Stimulated activated naive CD8-positive, alpha-beta T cell treated with anti-CD3 and anti-CD28 coated beads, Interleukin-15, Interleukin-2, amounts not matched to agents 100 U/mL and 50 U/mL, for 24 hours (primary cell): ENCODE measurements at regions not wholly inside any gene's neighbourhood (a gene's known extent, or its start where the extent isn't known, plus 50 kb on each side); places are given as distances from the start of the nearest gene placed in this dataset.
"Not testable (repeated sequence)": the region's sequence is repeated elsewhere in the genome, so short reads cannot be mapped to it uniquely, and the experiment has no call there.

Experiments used
- ATAC-seq: fragments of 150-1000 bp; cut with Tn5 transposase; one replicate; pipeline ENCODE4 v1.10.0; 2021
- DNase-seq: peaks from one replicate; pipeline ENCODE4 v3.0.0; 2021

DNA sequence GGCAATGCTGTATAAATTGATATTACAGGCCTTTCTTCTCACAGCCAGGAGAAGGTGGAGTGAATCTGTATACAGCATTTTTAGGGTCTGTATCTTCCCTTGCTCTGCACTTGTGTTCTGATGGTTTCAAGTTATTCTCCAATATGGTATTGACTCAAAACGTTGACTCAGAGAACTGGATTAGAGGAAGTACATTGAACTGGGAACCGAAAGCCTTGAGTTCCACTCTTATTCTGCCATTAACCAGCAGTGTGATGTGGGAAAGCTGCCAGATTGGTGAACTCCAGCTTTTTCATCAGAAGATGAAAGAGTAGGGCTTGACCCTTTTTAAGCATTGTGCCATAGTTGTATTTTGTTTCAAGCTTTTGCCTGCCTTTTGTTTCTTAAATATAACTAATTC is 167.7 kb downstream of the SPRY2 start:
- ATAC-seq (no peak), DNase-seq (no peak)

DNA sequence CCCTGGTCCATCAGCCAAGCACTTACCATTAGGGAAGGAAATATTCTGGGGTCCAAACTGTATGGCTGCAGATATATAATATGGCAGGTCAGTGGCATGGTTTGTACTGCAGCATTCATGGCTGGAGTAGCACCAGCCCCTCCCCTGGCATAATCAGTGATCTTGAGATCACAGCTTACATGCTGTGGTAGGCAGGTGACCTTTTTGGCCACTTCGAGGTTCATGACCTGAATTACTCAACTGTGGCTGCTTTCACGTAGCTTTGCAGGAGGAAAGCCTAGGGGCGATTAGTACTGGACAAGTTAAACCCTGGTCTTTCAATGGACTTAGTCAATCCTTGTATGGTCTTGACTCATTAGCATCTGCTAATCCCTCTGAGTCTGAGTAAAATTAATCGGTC is 169.8 kb downstream of the SPRY2 start:
- DNase-seq (no peak), ATAC-seq (no peak)

DNA sequence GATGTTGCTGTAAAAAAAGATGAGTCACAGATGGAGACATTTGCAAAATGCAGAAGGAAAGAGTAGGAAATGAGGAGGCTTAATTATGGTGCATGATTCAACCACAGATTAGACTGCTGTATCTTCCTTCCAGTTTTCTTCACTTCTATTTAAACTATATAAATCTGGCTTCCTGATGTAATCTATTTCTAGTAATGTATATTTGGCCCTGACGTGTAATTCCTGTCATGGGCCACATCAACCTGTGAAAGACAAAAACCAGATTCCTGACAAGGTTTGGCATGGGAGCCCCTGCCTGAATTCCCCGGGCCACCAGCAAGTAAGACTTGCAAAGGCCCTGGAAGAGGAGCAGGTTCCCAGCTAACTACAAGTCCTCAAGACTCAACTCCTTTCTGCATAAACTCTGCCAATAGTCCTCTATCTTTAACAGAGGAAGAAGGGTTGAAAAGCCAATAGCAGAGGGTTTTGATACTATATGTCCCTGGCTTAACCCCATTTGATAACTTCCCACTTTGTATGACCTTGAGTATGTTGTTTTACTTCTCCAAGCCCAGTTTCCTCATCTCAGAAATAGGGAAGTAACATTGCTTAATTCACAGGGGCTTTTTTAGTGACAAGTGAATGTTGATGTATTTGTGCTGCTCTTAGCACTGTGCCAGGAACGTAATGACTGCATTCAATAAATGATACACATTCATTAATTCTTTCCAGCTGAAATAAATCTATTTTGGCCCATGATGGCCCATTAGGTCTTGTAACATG is 172.7 kb downstream of the SPRY2 start:
- DNase-seq (no peak), ATAC-seq (no peak)

DNA sequence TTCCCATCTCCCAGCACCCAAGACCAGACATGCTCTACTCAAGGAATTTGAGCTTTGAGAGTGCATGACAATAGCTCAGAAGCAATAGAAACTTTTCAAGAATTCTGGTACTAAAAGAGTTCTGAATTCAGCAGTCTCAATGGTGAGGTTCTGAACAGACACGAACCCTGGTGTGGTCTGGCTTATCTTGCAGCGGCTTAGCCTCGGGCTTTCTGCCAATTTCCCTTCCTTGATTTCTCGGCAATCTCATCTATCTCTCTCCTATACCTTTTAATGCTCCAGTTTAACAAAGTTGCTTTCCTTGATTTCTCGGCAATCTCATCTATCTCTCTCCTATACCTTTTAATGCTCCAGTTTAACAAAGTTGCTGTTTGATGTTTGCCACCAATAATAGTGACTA is 174.6 kb downstream of the SPRY2 start:
- no peak for DNase-seq
- ATAC-seq: no peak

DNA sequence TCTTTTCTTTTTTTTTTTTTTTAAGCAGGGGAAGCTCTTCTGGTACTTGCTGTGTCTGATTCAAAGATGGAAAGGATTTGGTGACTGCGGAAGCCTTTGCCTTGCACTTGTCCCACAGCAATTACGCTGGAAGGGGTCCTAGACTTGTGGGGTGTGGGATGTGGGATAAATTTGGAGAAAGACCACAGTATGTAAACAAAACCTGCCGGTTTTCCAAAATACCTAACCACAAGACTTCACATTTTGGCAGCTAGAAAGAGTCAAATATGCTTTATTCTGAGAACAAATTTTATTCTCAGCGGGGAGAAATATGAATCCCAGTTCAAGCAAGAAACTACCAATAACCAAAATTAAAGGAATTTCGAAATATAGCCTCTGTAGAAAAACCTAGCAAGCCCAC is 176.5 kb downstream of the SPRY2 start:
- no peak for ATAC-seq
- DNase-seq: no peak

DNA sequence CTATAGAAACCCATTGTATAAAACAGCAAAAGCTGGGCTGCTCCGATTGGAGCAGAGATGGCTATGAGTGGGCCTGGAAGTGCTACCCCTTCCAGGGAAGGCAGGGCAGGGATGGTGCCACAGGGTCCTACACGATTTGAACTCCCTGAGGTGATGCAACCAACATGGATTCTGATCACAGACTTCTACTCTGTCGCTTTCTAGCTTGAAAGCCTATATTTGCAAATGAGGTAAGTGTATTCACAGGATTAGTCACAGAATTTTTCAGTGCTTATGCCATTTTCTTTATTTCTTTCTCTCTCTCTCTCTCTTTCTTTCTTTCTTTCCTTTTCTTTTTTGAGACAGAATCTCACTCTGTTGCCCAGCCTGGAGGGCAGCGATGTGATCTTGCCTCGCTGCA is 179.0 kb downstream of the SPRY2 start:
- no peak for DNase-seq
- ATAC-seq: no peak

DNA sequence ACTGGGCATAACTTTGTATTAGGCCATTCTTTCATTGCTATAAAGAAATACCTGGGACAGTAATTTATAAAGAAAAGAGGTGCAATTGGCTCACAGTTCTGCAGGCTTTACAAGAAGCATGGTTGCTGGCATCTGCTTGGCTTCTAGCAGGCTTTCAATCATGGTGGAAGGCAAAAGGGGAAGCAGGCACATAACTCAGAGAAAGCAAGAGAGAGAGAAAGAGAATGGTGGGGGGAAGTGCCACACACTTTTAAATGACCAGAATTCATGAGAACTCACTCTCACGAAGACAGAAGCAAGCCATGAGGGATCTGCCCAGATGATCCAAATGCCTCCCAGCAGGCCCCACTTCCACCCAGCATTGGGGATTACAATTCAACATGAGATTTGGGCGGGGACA is 179.7 kb downstream of the SPRY2 start:
- DNase-seq (no peak), ATAC-seq (no peak)

DNA sequence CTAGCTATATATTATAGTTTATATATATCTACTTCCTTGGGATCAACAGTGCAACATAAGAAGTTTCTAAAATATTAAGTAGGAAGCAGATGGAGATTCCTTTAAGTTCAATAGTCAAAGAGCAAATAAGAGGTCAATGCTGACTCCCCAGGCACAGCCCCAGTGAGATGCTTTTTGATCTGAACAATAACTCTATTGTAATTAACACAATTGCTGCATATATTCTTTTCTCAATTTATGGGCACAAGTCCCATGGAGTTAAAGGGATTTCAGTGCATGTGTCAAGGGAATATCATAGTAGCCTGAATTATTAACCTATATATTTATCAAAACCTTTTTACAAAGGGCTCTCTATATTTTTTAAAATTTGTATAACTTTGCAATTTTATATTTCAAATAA is 180.8 kb downstream of the SPRY2 start:
- DNase-seq (no peak), ATAC-seq (no peak)

DNA sequence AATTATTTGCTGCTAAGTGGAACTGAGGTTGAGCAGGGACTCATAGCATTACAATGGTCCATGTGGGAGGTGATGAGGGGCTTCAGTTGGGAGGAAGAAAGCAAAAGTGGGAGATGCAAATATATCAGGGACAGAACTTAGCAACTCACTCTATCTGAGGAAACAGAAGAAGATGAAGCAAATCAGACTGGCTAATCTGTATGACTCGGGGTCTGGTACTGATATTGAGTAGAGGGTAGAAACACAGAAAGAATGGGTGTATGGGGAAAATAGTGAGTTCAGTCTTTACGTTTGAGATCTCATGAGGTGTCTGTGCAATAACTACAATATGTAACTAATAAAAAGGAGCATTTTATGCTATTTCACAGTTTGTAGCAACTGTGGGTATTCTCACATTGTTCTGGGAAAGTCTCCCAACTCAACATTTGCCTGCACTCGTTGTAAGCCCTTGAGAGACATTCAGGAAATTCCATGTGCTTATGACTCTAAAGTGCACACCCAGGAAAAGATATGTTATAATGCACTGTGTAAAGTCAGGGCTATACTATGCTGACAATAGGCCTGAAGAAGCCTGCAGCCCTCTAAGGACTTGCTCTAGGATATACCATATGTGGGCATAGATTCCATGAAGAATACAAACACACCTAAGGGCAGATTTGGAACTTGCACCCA is 183.5 kb downstream of the SPRY2 start:
- ATAC-seq (no peak), DNase-seq (no peak)

DNA sequence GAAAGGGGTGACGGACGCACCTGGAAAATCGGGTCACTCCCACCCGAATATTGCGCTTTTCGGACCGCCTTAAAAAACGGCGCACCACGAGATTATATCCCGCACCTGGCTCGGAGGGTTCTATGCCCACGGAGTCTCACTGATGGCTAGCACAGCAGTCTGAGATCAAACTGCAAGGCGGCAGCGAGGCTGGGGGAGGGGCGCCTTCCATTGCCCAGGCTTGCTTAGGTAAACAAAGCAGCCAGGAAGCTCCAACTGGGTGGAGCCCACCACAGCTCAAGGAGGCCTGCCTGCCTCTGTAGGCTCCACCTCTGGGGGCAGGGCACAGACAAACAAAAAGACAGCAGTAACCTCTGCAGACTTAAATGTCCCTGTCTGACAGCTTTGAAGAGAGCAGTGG is 188.8 kb downstream of the SPRY2 start:
- not testable (repeated sequence) for DNase-seq, ATAC-seq

DNA sequence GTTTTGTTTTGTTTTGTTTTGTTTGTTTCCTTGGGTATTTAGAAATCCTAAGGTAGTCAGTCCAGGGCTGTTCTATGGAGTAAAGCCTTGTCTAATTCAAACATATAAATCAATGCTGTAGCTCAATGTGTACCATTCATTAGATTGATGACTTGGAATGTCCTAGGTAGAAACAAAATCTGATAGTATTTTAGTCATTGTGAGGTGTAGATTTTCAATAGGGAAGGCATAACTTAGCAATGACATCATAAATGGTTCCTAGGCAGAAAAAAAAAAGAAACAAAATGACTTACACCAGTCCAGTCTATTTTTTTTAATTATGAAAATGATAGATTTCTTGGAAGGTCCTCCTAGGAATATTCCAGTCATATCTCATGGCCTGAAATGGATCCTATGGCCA is 189.9 kb downstream of the SPRY2 start:
- ATAC-seq: no peak
- DNase-seq: no peak

DNA sequence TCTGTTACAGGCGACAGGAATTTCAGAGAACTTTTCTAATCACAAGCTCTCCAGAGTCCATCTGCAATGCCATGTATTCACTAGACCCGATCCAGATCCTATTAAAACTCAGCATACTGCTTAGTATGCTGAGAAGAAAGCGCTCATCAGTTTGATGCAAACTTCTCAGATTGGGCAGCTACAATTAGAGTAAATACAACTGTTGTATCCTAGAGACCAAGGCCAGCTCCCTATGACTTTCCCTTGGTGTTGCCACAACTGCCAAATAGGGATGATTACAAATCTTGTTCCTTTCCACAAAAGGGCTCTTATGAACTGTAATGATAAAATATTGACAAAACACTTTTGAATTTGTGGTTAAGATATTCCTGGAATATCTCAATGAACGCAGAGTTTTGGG is 191.2 kb downstream of the SPRY2 start:
- ATAC-seq: no peak

DNA sequence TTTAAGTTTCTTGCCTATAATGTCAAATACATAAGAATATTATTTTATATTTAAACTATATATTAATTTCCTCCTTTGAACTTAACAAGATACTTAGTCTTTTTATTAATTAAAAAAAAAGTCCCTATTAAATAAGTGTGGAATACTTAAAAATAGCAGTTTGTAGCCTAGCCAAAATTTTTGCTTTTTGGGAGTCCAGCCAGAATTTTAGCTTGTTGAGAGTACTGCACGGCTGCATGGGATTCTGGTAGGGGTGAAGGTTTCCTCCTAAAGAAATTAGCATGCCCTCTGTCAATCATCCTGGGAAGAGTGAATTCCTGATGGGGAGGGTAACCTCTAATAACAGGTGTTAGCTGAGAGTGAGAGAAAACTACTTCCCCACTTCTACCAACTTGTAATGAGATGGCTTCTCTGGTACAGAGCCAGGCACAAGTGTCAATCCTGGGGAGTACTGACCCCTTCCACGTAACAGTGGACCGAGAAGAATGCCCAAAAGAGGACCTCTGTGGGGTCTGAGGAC is 195.7 kb downstream of the SPRY2 start:
- ATAC-seq (no peak), DNase-seq (no peak)

More for the DNA sequence above, 191.2 kb downstream of the SPRY2 start:
- DNase-seq: no peak

DNA sequence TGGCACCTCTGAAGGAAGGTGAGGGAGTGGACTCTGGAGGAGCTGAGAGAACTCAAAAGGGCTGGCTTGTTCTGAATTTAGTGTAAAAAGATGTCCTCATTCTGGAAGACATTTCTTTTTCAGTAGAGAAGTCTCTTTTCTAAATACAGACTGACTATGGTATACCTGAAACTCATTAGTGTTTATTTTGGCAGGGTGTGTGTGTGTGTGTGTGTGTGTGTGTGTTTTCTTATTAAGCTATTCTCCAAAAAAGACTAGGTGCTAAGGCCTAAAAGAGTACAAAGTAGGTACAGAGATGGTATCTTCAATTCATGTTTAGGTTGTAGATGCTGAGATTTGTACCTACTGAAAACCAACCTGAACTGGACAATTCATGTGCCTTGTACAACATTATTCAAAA is 196.4 kb downstream of the SPRY2 start:
- DNase-seq (no peak), ATAC-seq (no peak)

DNA sequence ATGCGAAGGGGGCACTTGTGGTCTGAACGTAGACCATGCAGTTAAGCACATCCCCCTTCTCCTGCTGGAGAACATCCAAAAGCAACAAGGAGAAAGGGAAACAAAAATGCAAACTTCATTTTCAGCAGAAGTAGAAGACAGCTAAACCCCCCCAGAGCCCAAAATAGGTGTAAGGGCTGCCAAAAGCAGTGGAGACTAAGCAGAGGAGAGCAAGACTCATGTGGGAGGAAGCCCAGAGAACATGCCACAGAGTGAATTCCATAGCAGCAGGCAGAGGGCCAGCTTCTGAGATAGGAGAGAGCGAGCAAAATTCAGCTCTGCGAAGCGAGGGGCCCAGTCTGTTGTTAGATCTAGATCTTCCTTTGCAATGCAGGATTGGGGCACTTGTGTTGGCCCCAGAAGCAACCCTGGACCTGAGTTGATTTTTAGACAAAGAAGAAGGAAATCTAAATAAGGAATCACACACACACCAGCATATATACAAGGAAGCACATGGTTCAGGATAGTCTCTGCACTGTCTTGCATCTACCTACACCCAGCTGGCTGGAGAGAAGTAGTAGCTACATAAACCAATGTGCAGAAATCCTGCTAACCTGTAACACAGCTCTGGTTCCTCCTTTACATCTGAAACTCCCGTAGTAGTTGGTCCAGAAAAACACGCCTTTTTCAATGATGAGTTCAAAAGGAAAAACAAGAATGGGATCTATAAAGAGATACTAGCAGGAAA is 199.6 kb downstream of the SPRY2 start:
- no peak for ATAC-seq
- DNase-seq: no peak

DNA sequence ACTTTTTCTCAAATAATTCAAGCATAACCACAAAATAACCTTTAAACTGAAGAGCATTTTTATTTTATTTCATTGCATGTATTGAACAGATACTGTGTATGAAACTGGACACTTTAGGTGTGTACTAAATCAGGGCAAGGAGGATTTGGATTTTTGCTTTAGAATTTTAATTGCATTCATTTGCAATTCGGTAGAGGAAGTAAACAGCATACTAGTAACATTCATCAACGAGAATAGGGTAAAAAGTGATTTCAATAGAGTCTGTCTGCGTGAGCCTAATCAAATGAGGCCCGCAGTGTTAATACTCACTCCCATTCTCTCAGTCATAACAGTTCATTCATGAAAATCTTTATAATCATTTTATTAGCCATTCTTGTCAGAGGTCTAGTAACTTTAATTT is 200.2 kb downstream of the SPRY2 start:
- ATAC-seq (no peak), DNase-seq (no peak)

DNA sequence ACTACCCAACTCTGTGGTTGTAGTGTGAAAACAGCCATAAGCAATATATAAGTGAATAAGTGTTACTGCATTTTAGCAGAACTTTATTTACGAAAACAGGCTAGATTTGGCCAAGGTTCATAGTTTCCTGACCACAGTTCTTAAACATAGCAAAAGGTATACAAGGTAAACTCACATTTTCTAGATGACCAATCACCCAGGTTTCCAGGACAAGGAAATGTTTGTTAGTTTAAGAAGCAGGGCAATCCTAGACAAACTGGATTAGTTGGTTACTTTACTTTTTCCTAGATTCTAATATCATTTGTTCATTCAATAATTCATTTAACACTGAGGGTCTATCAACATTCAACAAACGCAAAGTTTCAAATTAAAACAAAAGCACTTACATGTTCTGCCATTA is 201.7 kb downstream of the SPRY2 start:
- ATAC-seq (no peak), DNase-seq (no peak)

DNA sequence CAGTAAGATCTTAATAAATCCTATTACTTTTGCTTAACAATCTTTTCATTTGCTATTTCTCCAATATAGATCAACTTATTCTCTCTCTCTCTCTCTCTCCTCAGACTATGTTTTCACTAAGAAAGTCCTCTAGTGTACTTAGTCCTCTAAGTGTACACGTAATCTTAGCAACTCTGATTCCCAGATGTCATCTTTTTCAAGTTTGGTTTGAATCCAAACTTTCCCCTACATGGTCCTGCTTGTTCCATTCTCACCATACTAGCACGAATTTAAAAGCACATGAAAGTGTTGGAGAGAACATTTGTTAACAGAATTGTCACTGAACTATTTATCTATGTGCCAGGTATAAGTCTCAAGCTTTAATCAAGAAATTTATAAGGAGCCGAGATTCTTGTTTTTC is 202.9 kb downstream of the SPRY2 start:
- ATAC-seq: no peak
- no peak for DNase-seq

DNA sequence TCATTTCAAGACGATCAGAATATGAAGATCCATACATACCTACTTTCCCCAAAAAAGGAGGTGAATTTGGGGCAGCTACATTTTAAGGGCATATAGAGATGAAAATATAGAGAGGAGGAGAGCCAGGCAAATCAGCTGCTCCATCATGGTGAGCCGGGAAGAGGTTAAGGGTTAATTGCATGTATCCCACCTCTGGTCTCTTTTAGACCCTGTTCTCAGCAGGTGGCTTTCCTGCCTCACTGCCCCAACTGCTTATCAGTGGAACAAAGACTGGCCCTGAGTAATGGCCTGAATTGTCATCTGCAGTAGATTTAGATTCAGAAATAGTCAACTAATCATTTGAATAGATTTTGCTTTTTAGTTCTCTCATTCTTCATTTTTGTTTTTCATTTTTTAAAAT is 206.6 kb downstream of the SPRY2 start:
- no peak for DNase-seq
- ATAC-seq: no peak

DNA sequence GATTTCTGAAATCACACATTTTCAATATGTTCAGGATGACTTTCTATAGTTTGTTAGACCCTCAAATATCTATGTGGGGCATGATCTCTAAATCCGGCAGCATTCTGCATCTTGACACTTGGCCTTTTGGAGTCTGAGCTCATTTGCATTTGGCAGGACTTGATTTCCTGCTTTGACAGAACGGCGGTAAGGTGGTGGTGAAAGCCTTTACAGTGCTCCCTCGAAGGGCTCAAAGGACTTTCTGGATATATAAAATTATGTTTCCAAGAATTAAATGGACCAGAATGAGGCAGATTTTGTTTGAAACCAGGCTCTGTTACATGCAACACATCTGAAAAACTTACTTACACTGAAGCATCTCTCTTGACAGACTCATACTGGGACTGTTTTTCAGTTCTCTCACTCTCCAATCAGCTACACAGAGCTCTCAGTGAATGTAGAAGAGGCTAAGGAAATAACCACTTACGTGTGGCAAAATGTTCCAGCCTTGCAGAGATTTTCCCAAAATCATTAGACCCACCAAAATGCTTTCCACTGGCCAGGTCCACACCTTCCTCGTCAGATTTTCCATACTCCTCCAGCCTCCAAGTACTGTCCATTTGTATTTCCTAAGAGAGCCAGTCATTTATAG is 207.2 kb downstream of the SPRY2 start:
- no peak for DNase-seq
- no peak for ATAC-seq

DNA sequence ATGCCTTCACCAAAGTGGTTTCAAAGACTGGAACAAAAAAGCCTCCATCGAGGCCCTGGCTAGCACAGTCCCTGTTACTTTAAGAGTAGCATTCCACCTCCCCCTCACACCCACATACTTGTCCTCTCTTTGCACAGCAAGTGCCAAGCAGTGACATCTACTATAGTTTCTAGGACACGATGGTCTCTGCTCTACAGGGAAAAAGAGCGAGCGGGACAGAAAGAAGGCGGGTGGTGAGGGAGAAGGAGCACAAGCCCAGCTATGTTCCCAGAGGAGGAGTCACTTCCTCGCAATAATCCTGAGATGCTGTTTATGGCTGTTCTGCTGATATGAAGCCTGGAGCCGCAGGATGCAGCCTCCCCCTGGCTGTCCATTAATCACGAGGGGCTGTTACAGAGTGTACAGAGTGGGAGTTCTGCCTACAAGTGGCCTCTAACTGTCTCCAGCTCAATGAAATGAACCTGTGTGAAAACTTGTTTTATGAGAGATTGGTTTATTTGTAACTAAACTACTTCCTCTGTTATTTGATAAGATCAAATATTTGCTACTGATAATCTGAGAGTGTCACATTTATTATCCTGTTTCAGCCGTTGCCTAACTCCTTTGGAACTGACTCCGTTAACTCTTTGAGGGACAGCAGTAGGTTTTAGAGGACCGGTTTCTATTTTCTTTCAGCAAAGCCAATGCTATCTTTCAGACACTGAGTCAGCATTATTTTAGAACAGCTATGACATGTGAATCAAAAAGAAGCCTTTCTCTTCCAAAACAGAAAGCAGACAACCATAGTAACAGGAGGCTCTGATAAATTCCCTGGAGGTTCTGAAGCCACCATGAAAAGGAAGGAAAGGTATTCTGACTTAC is 208.0 kb downstream of the SPRY2 start:
- DNase-seq (no peak), ATAC-seq (no peak)

DNA sequence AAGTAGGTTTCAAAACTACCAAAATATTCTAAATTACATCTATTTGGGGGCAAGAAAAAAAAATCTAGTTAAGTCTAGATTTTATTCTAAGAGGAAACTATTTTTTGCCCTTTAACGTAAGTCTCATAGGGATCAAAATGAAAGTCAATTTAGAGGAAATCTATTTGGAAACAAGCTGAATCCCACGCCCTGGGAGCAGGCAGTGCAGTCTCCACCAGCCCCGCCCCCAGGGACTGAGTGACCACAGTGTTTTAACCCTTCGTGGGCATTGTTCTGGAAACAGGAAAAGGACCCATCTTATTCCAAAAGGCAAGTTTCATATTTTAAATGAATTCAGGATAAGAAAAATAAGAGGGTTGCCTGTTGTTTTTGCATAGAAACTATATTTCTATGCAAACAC is 209.7 kb downstream of the SPRY2 start:
- no peak for DNase-seq
- no peak for ATAC-seq
